Fibroblast of the aortic adventitia (primary cell): ENCODE measurements at regions not wholly inside any gene's neighbourhood (a gene's known extent, or its start where the extent isn't known, plus 50 kb on each side); places are given as distances from the start of the nearest gene placed in this dataset.
A peak's percentile ranks its signal among the peaks of the same experiment; 100 is the strongest.

Source experiments
- DNase-seq: peaks from one replicate; pipeline ENCODE4 v3.0.0-alpha.2; 2010; ENCODE audit warnings: low read depth
- H3K4me3 ChIP-seq: 2 replicates; pipeline ENCODE4 v1.5.1; 2011; ENCODE audit warnings: low read depth, mild to moderate bottlenecking, control low read depth, low read length, moderate library complexity
- CTCF ChIP-seq: IDR thresholded peaks from 2 replicates; pipeline ENCODE4 v1.5.1; 2011; ENCODE audit warnings: mild to moderate bottlenecking, low read length, control low read depth, inconsistent platforms; ENCODE audit not compliant: insufficient read depth

GRCh38 chr9:38316166-38316780, 76.2 kb upstream of the ALDH1B1 start:
- H3K4me3 ChIP-seq: no peak overlapping the region
- no peak for DNase-seq
- no peak for TF ChIP-seq CTCF

- no peak for DNase-seq
- no peak overlapping the region for H3K4me3 ChIP-seq
- TF ChIP-seq CTCF: no peak
Observed at GRCh38 chr9:38315085-38315595, 77.4 kb upstream of the ALDH1B1 start.

GRCh38 chr9:38313421-38313820, 79.1 kb upstream of the ALDH1B1 start:
- no peak for DNase-seq
- no peak for TF ChIP-seq CTCF
- no peak overlapping the region for H3K4me3 ChIP-seq

GRCh38 chr9:38312406-38312805, 80.1 kb upstream of the ALDH1B1 start:
- no peak for TF ChIP-seq CTCF
- DNase-seq: no peak
- no peak overlapping the region for H3K4me3 ChIP-seq

- no peak overlapping the region for H3K4me3 ChIP-seq
- DNase-seq: no peak
- no peak for TF ChIP-seq CTCF
Observed at GRCh38 chr9:38311382-38312270, 80.9 kb upstream of the ALDH1B1 start.

- H3K4me3 ChIP-seq: no peak overlapping the region
- no peak for TF ChIP-seq CTCF
- peak; percentile 27 for DNase-seq
Observed at GRCh38 chr9:38309324-38310195, 82.9 kb upstream of the ALDH1B1 start.
